SK-N-DZ (cell line): ENCODE measurements at regions not wholly inside any gene's neighbourhood (a gene's known extent, or its start where the extent isn't known, plus 50 kb on each side); places are given as distances from the start of the nearest gene placed in this dataset.

ENCODE experiments used
- DNase-seq: peaks from one replicate; pipeline ENCODE4 v3.0.0-alpha.2; 2015; ENCODE audit warnings: low spot score

GRCh38 chr10:29857843-29858701, 201.3 kb downstream of the JCAD start:
- DNase-seq = no peak

GRCh38 chr10:29856295-29856694, 203.1 kb downstream of the JCAD start:
- DNase-seq = no peak

GRCh38 chr10:29853913-29854312, 205.5 kb downstream of the JCAD start:
- no peak for DNase-seq

- DNase-seq = no peak
Observed at GRCh38 chr10:29851241-29851640, 208.1 kb downstream of the JCAD start.

GRCh38 chr10:29850371-29850770, 209.0 kb downstream of the JCAD start:
- DNase-seq = no peak

- no peak for DNase-seq
Observed at GRCh38 chr10:29849886-29850285, 209.5 kb downstream of the JCAD start.

GRCh38 chr10:29849126-29849833, 210.1 kb downstream of the JCAD start:
- no peak for DNase-seq

- no peak for DNase-seq
Observed at GRCh38 chr10:29846881-29847280, 212.1 kb upstream of the SVIL start.

- no peak for DNase-seq
Observed at GRCh38 chr10:29845166-29845565, 210.4 kb upstream of the SVIL start.

- no peak for DNase-seq
Observed at GRCh38 chr10:29843143-29843542, 208.4 kb upstream of the SVIL start.

GRCh38 chr10:29841724-29842649, 207.2 kb upstream of the SVIL start:
- peak; percentile 2 for DNase-seq

- DNase-seq = no peak
Observed at GRCh38 chr10:29840516-29841276, 205.9 kb upstream of the SVIL start.

GRCh38 chr10:29839826-29840515, 205.2 kb upstream of the SVIL start:
- no peak for DNase-seq

GRCh38 chr10:29838539-29838938, 203.8 kb upstream of the SVIL start:
- no peak for DNase-seq

GRCh38 chr10:29837586-29837985, 202.8 kb upstream of the SVIL start:
- DNase-seq = no peak

GRCh38 chr10:29836396-29836795, 201.6 kb upstream of the SVIL start:
- DNase-seq = no peak

GRCh38 chr10:29835055-29835454, 200.3 kb upstream of the SVIL start:
- no peak for DNase-seq

GRCh38 chr10:29830531-29831512, 196.1 kb upstream of the SVIL start:
- no peak for DNase-seq

- DNase-seq = no peak
Observed at GRCh38 chr10:29829776-29830175, 195.0 kb upstream of the SVIL start.
